Fibroblast of lung (primary cell): ENCODE measurements at regions not wholly inside any gene's neighbourhood (a gene's known extent, or its start where the extent isn't known, plus 50 kb on each side); places are given as distances from the start of the nearest gene placed in this dataset.

Experiments
- DNase-seq, 2 donors: peaks; one replicate each; pipeline versions ENCODE4 v3.0.0 to v3.0.0-alpha.2; 2010; ENCODE audit warnings: low read depth in 2 of 2
- H2AFZ ChIP-seq: 2 replicates; pipeline ENCODE4 v1.5.1; 2012; ENCODE audit warnings: low read length, control low read depth, inconsistent platforms
- H3K27ac ChIP-seq: 2 replicates; pipeline ENCODE4 v1.5.1; 2011; ENCODE audit warnings: low read length, control low read depth; ENCODE audit not compliant: insufficient read depth
- H3K27me3 ChIP-seq: 2 replicates; pipeline ENCODE4 v1.5.1; 2011; ENCODE audit warnings: mild to moderate bottlenecking, low read length; ENCODE audit not compliant: control insufficient read depth, insufficient read depth
- H3K36me3 ChIP-seq: 2 replicates; pipeline ENCODE4 v1.5.1; 2011; ENCODE audit warnings: low read length; ENCODE audit not compliant: control insufficient read depth, insufficient read depth
- H3K4me1 ChIP-seq: 2 replicates; pipeline ENCODE4 v1.5.1; 2011; ENCODE audit warnings: low read length; ENCODE audit not compliant: control insufficient read depth, insufficient read depth; ENCODE audit errors: extremely low read depth
- H3K4me2 ChIP-seq: 2 replicates; pipeline ENCODE4 v1.5.1; 2011; ENCODE audit warnings: low read length, control low read depth; ENCODE audit not compliant: insufficient read depth; ENCODE audit errors: extremely low read depth
- H3K4me3 ChIP-seq, 4 experiments: fragments of 200-600 bp in 1 of 4; sonication (generic) in 1 of 4; replicated peaks in 1 of 4; 2 replicates each; pipeline ENCODE4 v1.5.1; 2011 to 2016; ENCODE audit warnings: low read length in 4 of 4, low read depth in 3 of 4, mild to moderate bottlenecking in 3 of 4, control low read depth in 2 of 4, inconsistent platforms in 1 of 4, mixed read lengths in 1 of 4; ENCODE audit not compliant: insufficient read depth in 1 of 4; ENCODE audit errors: control extremely low read depth in 1 of 4
- H3K79me2 ChIP-seq: 2 replicates; pipeline ENCODE4 v1.5.1; 2012; ENCODE audit warnings: mild to moderate bottlenecking, low read length, inconsistent platforms; ENCODE audit not compliant: control insufficient read depth, insufficient read depth
- H3K9ac ChIP-seq: 2 replicates; pipeline ENCODE4 v1.5.1; 2011; ENCODE audit warnings: mild to moderate bottlenecking, low read length, control low read depth; ENCODE audit not compliant: insufficient read depth
- H3K9me3 ChIP-seq: 2 replicates; pipeline ENCODE4 v1.5.1; 2012; ENCODE audit warnings: low read depth, low read length; ENCODE audit not compliant: control insufficient read depth, insufficient read depth
- H4K20me1 ChIP-seq: 2 replicates; pipeline ENCODE4 v1.5.1; 2011; ENCODE audit warnings: low read length; ENCODE audit not compliant: control insufficient read depth, insufficient read depth; ENCODE audit errors: extremely low read depth
- CTCF ChIP-seq, 2 donors: IDR thresholded peaks in 1 of 2; conservative IDR thresholded peaks in 1 of 2; 1 replicate in 1 of 2; 2 replicates in 1 of 2; pipeline ENCODE4 v1.5.1; 2011 to 2012; ENCODE audit warnings: low read length in 2 of 2, control low read depth in 1 of 2, inconsistent platforms in 1 of 2, low read depth in 1 of 2, mild to moderate bottlenecking in 1 of 2
- EZH2 ChIP-seq: IDR thresholded peaks from 2 replicates; pipeline ENCODE4 v1.5.1; 2012; ENCODE audit warnings: low read length, control low read depth, mild to moderate bottlenecking; ENCODE audit errors: missing control alignments

- no peak overlapping the region for H3K9ac ChIP-seq
- H3K4me1 ChIP-seq = no peaks in the 10 kb centered on the region
- no peaks in the 10 kb centered on the region for H4K20me1 ChIP-seq
- no peak for TF ChIP-seq EZH2
- TF ChIP-seq CTCF (conservative IDR thresholded peaks at IDR 0.05 in 1 of 2, IDR thresholded peaks at IDR 0.05 in 1 of 2; ENCODE audit: low read depth in 1 of 2, low read length in 2 of 2) = no peak
- H3K79me2 ChIP-seq = no peaks in the 10 kb centered on the region
- no peaks in the 10 kb centered on the region for H3K9me3 ChIP-seq
- H2AFZ ChIP-seq = no peak overlapping the region
- H3K4me2 ChIP-seq = no peak overlapping the region
- no peak overlapping the region for H3K4me3 ChIP-seq
- H3K36me3 ChIP-seq = no peaks in the 10 kb centered on the region
- no peak overlapping the region for H3K27ac ChIP-seq
- no peak for DNase-seq
- no peaks in the 10 kb centered on the region for H3K27me3 ChIP-seq
Observed at GRCh38 chr2:8193686-8194615, 487.9 kb upstream of the ID2 start.

GRCh38 chr2:8195784-8196183 is 486.1 kb upstream of the ID2 start:
- H3K9ac ChIP-seq = no peak overlapping the region
- H3K9me3 ChIP-seq = no peaks in the 10 kb centered on the region
- no peaks in the 10 kb centered on the region for H3K79me2 ChIP-seq
- H3K27ac ChIP-seq = no peak overlapping the region
- no peak for DNase-seq
- H3K4me1 ChIP-seq = no peaks in the 10 kb centered on the region
- H3K4me3 ChIP-seq = no peak overlapping the region
- H3K36me3 ChIP-seq = no peaks in the 10 kb centered on the region
- H3K27me3 ChIP-seq = no peaks in the 10 kb centered on the region
- H3K4me2 ChIP-seq = no peak overlapping the region
- no peaks in the 10 kb centered on the region for H4K20me1 ChIP-seq
- TF ChIP-seq CTCF (conservative IDR thresholded peaks at IDR 0.05 in 1 of 2, IDR thresholded peaks at IDR 0.05 in 1 of 2; ENCODE audit: low read depth in 1 of 2, low read length in 2 of 2) (no peak), EZH2 (no peak)
- no peak overlapping the region for H2AFZ ChIP-seq

- H3K4me3 ChIP-seq = no peak overlapping the region
- no peak overlapping the region for H3K27ac ChIP-seq
- H3K9ac ChIP-seq = no peak overlapping the region
- TF ChIP-seq EZH2 (no peak), CTCF (conservative IDR thresholded peaks at IDR 0.05 in 1 of 2, IDR thresholded peaks at IDR 0.05 in 1 of 2; ENCODE audit: low read depth in 1 of 2, low read length in 2 of 2) (no peak)
- H2AFZ ChIP-seq = no peak overlapping the region
- H3K27me3 ChIP-seq = no peaks in the 10 kb centered on the region
- H3K4me2 ChIP-seq = no peak overlapping the region
- H3K4me1 ChIP-seq = no peaks in the 10 kb centered on the region
- no peaks in the 10 kb centered on the region for H3K79me2 ChIP-seq
- DNase-seq = peak in 1 of 2 donors; percentile 23
- H4K20me1 ChIP-seq = no peaks in the 10 kb centered on the region
- H3K36me3 ChIP-seq = no peaks in the 10 kb centered on the region
- H3K9me3 ChIP-seq = no peaks in the 10 kb centered on the region
Observed at GRCh38 chr2:8196316-8196715, 485.5 kb upstream of the ID2 start.
